ENCODE measurements at regions not wholly inside any gene's neighbourhood (a gene's known extent, or its start where the extent isn't known, plus 50 kb on each side); places are given as distances from the start of the nearest gene placed in this dataset.

DNA sequence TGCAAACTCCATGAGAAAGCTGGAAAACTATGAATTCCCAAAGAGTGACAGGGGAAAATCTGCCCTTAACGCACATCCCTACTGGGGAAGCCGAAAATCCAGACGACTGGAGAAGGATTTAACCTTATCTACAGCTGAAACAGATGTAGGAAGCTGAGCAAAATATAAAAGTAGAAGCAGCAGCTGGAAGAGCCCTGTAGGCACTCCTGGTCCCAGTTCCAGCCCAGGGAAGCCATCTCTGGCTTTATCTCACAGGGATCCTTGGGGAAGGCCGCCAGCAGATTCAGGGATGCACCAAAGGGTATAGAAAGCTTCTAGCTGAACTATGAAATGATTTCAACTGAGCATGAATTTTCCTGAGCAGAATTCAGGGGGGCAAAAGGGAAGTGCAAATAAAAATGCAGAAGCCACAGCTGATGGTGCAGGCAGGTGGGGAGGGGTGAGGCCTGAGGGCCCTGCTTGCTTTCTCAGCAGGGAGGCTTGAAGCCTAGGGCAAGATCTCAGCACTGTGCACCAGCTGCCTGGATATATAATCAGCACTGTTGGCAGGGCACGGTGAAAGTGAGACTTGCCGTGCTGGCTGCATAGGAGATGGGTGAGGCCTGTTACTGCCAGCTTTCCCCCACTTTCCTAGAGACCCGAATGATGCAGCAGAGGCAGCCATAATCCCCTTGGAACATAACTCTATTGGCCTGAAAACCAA lies 2019.5 kb upstream of the NUDT12 start:
- TF ChIP-seq, protein P1, sequence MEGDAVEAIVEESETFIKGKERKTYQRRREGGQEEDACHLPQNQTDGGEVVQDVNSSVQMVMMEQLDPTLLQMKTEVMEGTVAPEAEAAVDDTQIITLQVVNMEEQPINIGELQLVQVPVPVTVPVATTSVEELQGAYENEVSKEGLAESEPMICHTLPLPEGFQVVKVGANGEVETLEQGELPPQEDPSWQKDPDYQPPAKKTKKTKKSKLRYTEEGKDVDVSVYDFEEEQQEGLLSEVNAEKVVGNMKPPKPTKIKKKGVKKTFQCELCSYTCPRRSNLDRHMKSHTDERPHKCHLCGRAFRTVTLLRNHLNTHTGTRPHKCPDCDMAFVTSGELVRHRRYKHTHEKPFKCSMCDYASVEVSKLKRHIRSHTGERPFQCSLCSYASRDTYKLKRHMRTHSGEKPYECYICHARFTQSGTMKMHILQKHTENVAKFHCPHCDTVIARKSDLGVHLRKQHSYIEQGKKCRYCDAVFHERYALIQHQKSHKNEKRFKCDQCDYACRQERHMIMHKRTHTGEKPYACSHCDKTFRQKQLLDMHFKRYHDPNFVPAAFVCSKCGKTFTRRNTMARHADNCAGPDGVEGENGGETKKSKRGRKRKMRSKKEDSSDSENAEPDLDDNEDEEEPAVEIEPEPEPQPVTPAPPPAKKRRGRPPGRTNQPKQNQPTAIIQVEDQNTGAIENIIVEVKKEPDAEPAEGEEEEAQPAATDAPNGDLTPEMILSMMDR (IDR thresholded peaks at IDR 0.05; ENCODE audit: poor library complexity), result no peak
- TF ChIP-seq EZH2 (IDR thresholded peaks at IDR 0.05; ENCODE audit: borderline replicate concordance), result no peak
